ENCODE measurements at regions not wholly inside any gene's neighbourhood (a gene's known extent, or its start where the extent isn't known, plus 50 kb on each side); places are given as distances from the start of the nearest gene placed in this dataset.

- ATAC-seq, result no peak
- DNase-seq (ENCODE audit: low spot score), result no peak
These were observed 192.5 kb upstream of the GATB start for GRCh38 chr4:151953312-151953711.

- ATAC-seq, result no peak
- no peak for DNase-seq (ENCODE audit: low spot score)
These were observed 192.0 kb upstream of the GATB start for GRCh38 chr4:151952711-151953254.

- no peak for DNase-seq (ENCODE audit: low spot score)
- no peak for ATAC-seq
These were observed 191.3 kb upstream of the GATB start for GRCh38 chr4:151952137-151952536.

GRCh38 chr4:151951671-151952050 is 190.9 kb upstream of the GATB start:
- ATAC-seq (no peak), DNase-seq (ENCODE audit: low spot score) (no peak)

- ATAC-seq (no peak), DNase-seq (ENCODE audit: low spot score) (no peak)
These were observed 190.3 kb upstream of the GATB start for GRCh38 chr4:151950993-151951670.

- ATAC-seq (no peak), DNase-seq (ENCODE audit: low spot score) (no peak)
These were observed 187.7 kb upstream of the GATB start for GRCh38 chr4:151948351-151949016.

GRCh38 chr4:151946718-151947117 is 185.9 kb upstream of the GATB start:
- no peak for DNase-seq (ENCODE audit: low spot score)
- ATAC-seq, result no peak

GRCh38 chr4:151942971-151943370 is 182.2 kb upstream of the GATB start:
- DNase-seq (ENCODE audit: low spot score), result no peak
- ATAC-seq, result no peak

GRCh38 chr4:151940926-151941617 is 180.3 kb upstream of the GATB start:
- DNase-seq (ENCODE audit: low spot score) (no peak), ATAC-seq (no peak)

- no peak for ATAC-seq
- no peak for DNase-seq (ENCODE audit: low spot score)
These were observed 179.5 kb upstream of the GATB start for GRCh38 chr4:151940291-151940690.

- no peak for ATAC-seq
- no peak for DNase-seq (ENCODE audit: low spot score)
These were observed 178.9 kb upstream of the GATB start for GRCh38 chr4:151939670-151940069.

- ATAC-seq (no peak), DNase-seq (ENCODE audit: low spot score) (no peak)
These were observed 174.6 kb upstream of the GATB start for GRCh38 chr4:151935411-151935810.

GRCh38 chr4:151934766-151935165 is 174.0 kb upstream of the GATB start:
- DNase-seq (ENCODE audit: low spot score) (no peak), ATAC-seq (peak; percentile 23)

GRCh38 chr4:151933122-151933827 is 172.5 kb upstream of the GATB start:
- ATAC-seq, result no peak
- no peak for DNase-seq (ENCODE audit: low spot score)

- ATAC-seq (no peak), DNase-seq (ENCODE audit: low spot score) (no peak)
These were observed 170.8 kb upstream of the GATB start for GRCh38 chr4:151931563-151931962.

GRCh38 chr4:151930372-151930771 is 169.6 kb upstream of the GATB start:
- DNase-seq (ENCODE audit: low spot score) (no peak), ATAC-seq (peak; percentile 47)

- DNase-seq (ENCODE audit: low spot score), result no peak
These were observed 167.3 kb upstream of the GATB start for GRCh38 chr4:151928112-151928511.

GRCh38 chr4:151922811-151923210 is 162.0 kb upstream of the GATB start:
- ATAC-seq, result no peak
- DNase-seq (ENCODE audit: low spot score), result no peak

More at GRCh38 chr4:151928112-151928511, 167.3 kb upstream of the GATB start:
- ATAC-seq, result no peak

GRCh38 chr4:151922306-151922705 is 161.5 kb upstream of the GATB start:
- no peak for DNase-seq (ENCODE audit: low spot score)
- no peak for ATAC-seq

GRCh38 chr4:151921811-151922210 is 161.0 kb upstream of the GATB start:
- ATAC-seq (no peak), DNase-seq (ENCODE audit: low spot score) (no peak)

GRCh38 chr4:151921386-151921785 is 160.6 kb upstream of the GATB start:
- DNase-seq (ENCODE audit: low spot score) (no peak), ATAC-seq (no peak)

Data from left lobe of liver (tissue), 2 donors.